Psoas muscle (tissue), 7 donors: ENCODE measurements at regions not wholly inside any gene's neighbourhood (a gene's known extent, or its start where the extent isn't known, plus 50 kb on each side); places are given as distances from the start of the nearest gene placed in this dataset.
"Not testable (repeated sequence)": the region's sequence is repeated elsewhere in the genome, so short reads cannot be mapped to it uniquely, and the experiment has no call there.

ENCODE experiments used
- ATAC-seq, 4 donors: fragments of 200-7000 bp; cut with Tn5 transposase; one replicate each; pipeline ENCODE4 v1.9.1; 2020; ENCODE audit warnings: moderate library complexity in 3 of 4, mild to moderate bottlenecking in 2 of 4
- DNase-seq, 2 donors: peaks; one replicate each; pipeline ENCODE4 v3.0.0-alpha.2; 2020
- H3K27ac ChIP-seq: fragments of 200-600 bp; one replicate; pipeline ENCODE4 v1.8.0; 2022
- H3K27me3 ChIP-seq, 3 donors: fragments of 200-600 bp in 1 of 3; one replicate each; pipeline versions ENCODE4 v1.6.1 to v1.8.0; 2013 to 2022; ENCODE audit warnings: low read length in 2 of 3, mild to moderate bottlenecking in 2 of 3, moderate library complexity in 1 of 3; ENCODE audit not compliant: insufficient read depth in 3 of 3
- H3K36me3 ChIP-seq, 2 donors: fragments of 200-600 bp in 1 of 2; one replicate each; pipeline versions ENCODE4 v1.6.1 to v1.8.0; 2013 to 2022; ENCODE audit warnings: low read depth in 1 of 2, mild to moderate bottlenecking in 1 of 2, moderate library complexity in 1 of 2; ENCODE audit not compliant: insufficient read depth in 1 of 2
- H3K4me1 ChIP-seq: fragments of 200-600 bp; one replicate; pipeline ENCODE4 v1.8.0; 2022
- H3K4me3 ChIP-seq: fragments of 200-600 bp; one replicate; pipeline ENCODE4 v1.8.0; 2022; ENCODE audit warnings: mild to moderate bottlenecking
- H3K9me3 ChIP-seq: fragments of 200-600 bp; one replicate; pipeline ENCODE4 v1.8.0; 2022
- CTCF ChIP-seq: fragments of 200-600 bp; IDR thresholded peaks from one replicate; pipeline ENCODE4 v1.8.0; 2022; ENCODE audit warnings: antibody characterized with exemption
- WGBS, 3 donors: extraction: QIAGEN DNeasy Blood & Tissue Kit; methylation state at CpG; one replicate each; pipeline versions ENCODE4 v1.1.6 to v1.1.7; 2013; 5-methylcytosine and 5-hydroxymethylcytosine counted together
- intact Hi-C, 2 donors: fragments of 100-400 bp; cut with DNase I; formaldehyde crosslinking; loops; one replicate each; pipeline versions ENCODE4 v1.11.0 to v1.14.2; 2022
- donor health status: healthy with polysubstance abuse.
- donor health status: DM: no; HTN: no; CAD: no; lungs with moderate emphysema.
- donor health status: Bipolar disorder and iron deficiency.
- donor health status: healthy.
- donor health status: DM: yes; HTN: yes; CAD: no.
- donor health status: DM: no; HTN: no; CAD: no.
- donor health status: DM: yes; HTN: yes; CAD: no.

GRCh38 chr4:52510939-52511565, 148.0 kb downstream of the USP46 start:
- Histone ChIP-seq H3K27me3 (no peaks in the 10 kb centered on the region), H3K4me3 (no peak overlapping the region), H3K4me1 (no peaks in the 10 kb centered on the region), H3K27ac (no peak overlapping the region), H3K36me3 (no peaks in the 10 kb centered on the region), H3K9me3 (no peaks in the 10 kb centered on the region)
- intact Hi-C loops, result no loop called here
- ATAC-seq (no peak), DNase-seq (no peak)
- WGBS, 3 donors, result 41 to 53% (median 42%) methylated on average over 3 of the region's 3 CpGs
- no peak for TF ChIP-seq CTCF

GRCh38 chr4:52511825-52512224, 147.3 kb downstream of the USP46 start:
- Histone ChIP-seq H3K27ac (no peak overlapping the region), H3K4me1 (no peaks in the 10 kb centered on the region), H3K36me3 (no peaks in the 10 kb centered on the region), H3K4me3 (no peak overlapping the region), H3K27me3 (no peaks in the 10 kb centered on the region), H3K9me3 (no peaks in the 10 kb centered on the region)
- ATAC-seq (no peak), DNase-seq (no peak)
- WGBS, 3 donors, result 67 to 88% (median 75%) methylated on average over 2 of the region's 2 CpGs
- intact Hi-C loops, result no loop called here
- TF ChIP-seq CTCF, result no peak

- Histone ChIP-seq H3K4me1 (no peaks in the 10 kb centered on the region), H3K4me3 (no peak overlapping the region), H3K27me3 (no peaks in the 10 kb centered on the region), H3K27ac (no peak overlapping the region), H3K36me3 (no peaks in the 10 kb centered on the region), H3K9me3 (no peaks in the 10 kb centered on the region)
- intact Hi-C loops, result no loop called here
- WGBS, 3 donors, result 29 to 60% (median 51%) methylated on average over 2 of the region's 2 CpGs
- no peak for ATAC-seq
- TF ChIP-seq CTCF, result no peak
- no peak for DNase-seq
Measured at GRCh38 chr4:52512291-52512690, 146.8 kb downstream of the USP46 start.

- ATAC-seq, H3K4me3 ChIP-seq, H3K4me1 ChIP-seq, H3K27ac ChIP-seq, DNase-seq, H3K9me3 ChIP-seq, intact Hi-C loops, H3K27me3 ChIP-seq, H3K36me3 ChIP-seq: not testable (repeated sequence)
- 78 to 85% (median 82%) methylated on average over 6 of the region's 6 CpGs for WGBS, 3 donors
Measured at GRCh38 chr4:52522093-52522492, 137.0 kb downstream of the USP46 start.

GRCh38 chr4:52529983-52530382, 129.1 kb downstream of the USP46 start:
- TF ChIP-seq CTCF, result no peak
- Histone ChIP-seq H3K36me3 (no peaks in the 10 kb centered on the region), H3K4me3 (no peak overlapping the region), H3K27me3 (peaks cover 0 to 4% (median 0%) of the 10 kb centered on the region in 3 donors), H3K9me3 (no peaks in the 10 kb centered on the region), H3K4me1 (no peaks in the 10 kb centered on the region), H3K27ac (no peak overlapping the region)
- 57 to 61% (median 61%) methylated on average over 2 of the region's 2 CpGs for WGBS, 3 donors
- intact Hi-C loops, result no loop called here
- ATAC-seq (no peak), DNase-seq (no peak)
